Esophagus muscularis mucosa (tissue), 3 donors: ENCODE measurements at regions not wholly inside any gene's neighbourhood (a gene's known extent, or its start where the extent isn't known, plus 50 kb on each side); places are given as distances from the start of the nearest gene placed in this dataset.

ENCODE experiments used
- CTCF ChIP-seq, 3 experiments: fragments of 200-600 bp in 2 of 3; fragments of 450-650 bp in 1 of 3; sonication (generic) in 2 of 3; IDR thresholded peaks; one replicate each; pipeline ENCODE4 v1.5.1; 2017 to 2019; ENCODE audit warnings: antibody characterized with exemption in 3 of 3, mild to moderate bottlenecking in 2 of 3, moderate library complexity in 1 of 3
- POLR2A ChIP-seq: fragments of 450-650 bp; IDR thresholded peaks from one replicate; pipeline ENCODE4 v1.6.1; 2017; ENCODE audit warnings: antibody characterized with exemption, moderate library complexity, mild to moderate bottlenecking, low read depth

GRCh38 chr7:119392-120163, 72.8 kb upstream of the FAM20C start:
- no peak for TF ChIP-seq POLR2A
- TF ChIP-seq CTCF (IDR thresholded peaks at IDR 0.05) = no peak
